SK-N-SH treated with all-trans-retinoic acid at 6 μM for 48 hours (cell line): ENCODE measurements at regions not wholly inside any gene's neighbourhood (a gene's known extent, or its start where the extent isn't known, plus 50 kb on each side); places are given as distances from the start of the nearest gene placed in this dataset.

Experiments used
- CSDC2 ChIP-seq: fragments of 250-450 bp; sonication (Bioruptor Pico); IDR thresholded peaks from 2 replicates; pipeline ENCODE4 v1.5.0; 2020; ENCODE audit warnings: mild to moderate bottlenecking, moderate library complexity
- PATZ1 ChIP-seq: fragments of 250-450 bp; sonication (Bioruptor Pico); IDR thresholded peaks from 2 replicates; pipeline ENCODE4 v1.8.0; 2020; ENCODE audit warnings: mild to moderate bottlenecking, moderate library complexity, borderline replicate concordance
- POU6F1 ChIP-seq: fragments of 250-450 bp; sonication (Bioruptor Pico); IDR thresholded peaks from 2 replicates; pipeline ENCODE4 v1.8.0; 2021; ENCODE audit warnings: low read depth, mild to moderate bottlenecking, moderate library complexity, borderline replicate concordance
- TSHZ2 ChIP-seq: fragments of 250-450 bp; sonication (Bioruptor Pico); IDR thresholded peaks from 2 replicates; pipeline ENCODE4 v1.5.0; 2020; ENCODE audit warnings: mild to moderate bottlenecking, moderate library complexity
- ZC3H10 ChIP-seq: fragments of 250-450 bp; sonication (Bioruptor Pico); IDR thresholded peaks from 2 replicates; pipeline ENCODE4 v1.5.1; 2021; ENCODE audit warnings: mild to moderate bottlenecking, moderate library complexity
- ZFP3 ChIP-seq: fragments of 250-450 bp; sonication (Bioruptor Pico); IDR thresholded peaks from 2 replicates; pipeline ENCODE4 v1.5.0; 2020; ENCODE audit warnings: mild to moderate bottlenecking, moderate library complexity
- ZFP30 ChIP-seq: fragments of 450-650 bp; formaldehyde crosslinking; IDR thresholded peaks from 2 replicates; pipeline ENCODE4 v1.5.0; 2022; ENCODE audit warnings: mild to moderate bottlenecking, moderate library complexity
- ZNF70 ChIP-seq: fragments of 450-650 bp; formaldehyde crosslinking; IDR thresholded peaks from 2 replicates; pipeline ENCODE4 v1.5.0; 2020; ENCODE audit warnings: mild to moderate bottlenecking, moderate library complexity
- ZNF8 ChIP-seq: fragments of 450-650 bp; formaldehyde crosslinking; IDR thresholded peaks from 2 replicates; pipeline ENCODE4 v1.5.0; 2020; ENCODE audit warnings: mild to moderate bottlenecking, moderate library complexity

GRCh38 chr13:85657942-85658341 is 141.3 kb downstream of the SLITRK6 start:
- TF ChIP-seq PATZ1 (CRISPR knock-in tag) = no peak
- TF ChIP-seq ZFP3 (CRISPR knock-in tag) = no peak
- no peak for TF ChIP-seq TSHZ2 (CRISPR knock-in tag)
- TF ChIP-seq ZNF70 (CRISPR knock-in tag) = no peak
- no peak for TF ChIP-seq ZFP30 (CRISPR knock-in tag)
- TF ChIP-seq POU6F1 (CRISPR knock-in tag) = no peak
- no peak for TF ChIP-seq CSDC2 (CRISPR knock-in tag)
- TF ChIP-seq ZC3H10 = no peak
- TF ChIP-seq ZNF8 (CRISPR knock-in tag) = no peak
